Left renal pelvis (tissue), 4 donors: ENCODE measurements at regions not wholly inside any gene's neighbourhood (a gene's known extent, or its start where the extent isn't known, plus 50 kb on each side); places are given as distances from the start of the nearest gene placed in this dataset.

ENCODE experiments used
- DNase-seq, 4 donors: peaks; one replicate each; pipeline ENCODE4 v3.0.0-alpha.2; 2013; ENCODE audit warnings: low read depth in 4 of 4, low spot score in 3 of 4

- DNase-seq = no peak
Measured at GRCh38 chr3:176799675-176800074, 397.6 kb downstream of the TBL1XR1 start.

DNA sequence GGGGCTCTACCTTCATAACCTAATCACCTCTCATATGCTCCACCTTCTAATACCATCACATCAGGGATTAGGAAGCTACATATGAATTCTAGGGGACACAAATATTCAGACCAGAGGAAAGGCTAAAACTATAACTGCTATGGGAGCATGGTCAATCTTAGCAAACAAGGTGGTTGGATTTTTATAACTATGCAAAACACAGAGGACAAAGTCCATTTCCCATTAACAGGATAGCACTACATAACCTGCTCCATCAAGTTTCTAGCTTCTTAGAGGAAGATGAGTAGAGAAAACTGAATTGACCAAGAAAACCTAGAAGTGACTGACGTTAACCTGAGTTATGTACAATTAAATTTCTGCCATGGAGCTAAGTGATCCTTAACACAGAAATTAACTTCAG, 398.6 kb downstream of the TBL1XR1 start:
- no peak for DNase-seq

DNA sequence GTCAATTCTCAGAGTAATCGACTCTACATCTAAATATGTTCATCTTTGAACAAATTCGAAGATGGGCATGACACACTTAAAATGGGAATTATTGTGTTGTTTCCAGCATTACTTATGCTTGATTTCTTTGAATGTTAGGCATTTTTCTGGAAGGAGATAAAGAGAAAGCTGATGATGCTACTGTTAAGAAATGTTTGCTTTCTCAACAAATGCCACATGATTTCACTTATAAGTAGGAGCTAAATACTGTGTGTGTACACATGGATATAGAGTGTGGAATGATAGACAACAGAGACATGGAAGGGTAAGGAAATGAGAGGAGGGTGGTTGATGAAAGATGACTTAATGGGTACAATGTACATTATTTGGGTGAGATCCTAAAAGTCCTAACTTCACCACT, 400.9 kb downstream of the TBL1XR1 start:
- DNase-seq = no peak

DNA sequence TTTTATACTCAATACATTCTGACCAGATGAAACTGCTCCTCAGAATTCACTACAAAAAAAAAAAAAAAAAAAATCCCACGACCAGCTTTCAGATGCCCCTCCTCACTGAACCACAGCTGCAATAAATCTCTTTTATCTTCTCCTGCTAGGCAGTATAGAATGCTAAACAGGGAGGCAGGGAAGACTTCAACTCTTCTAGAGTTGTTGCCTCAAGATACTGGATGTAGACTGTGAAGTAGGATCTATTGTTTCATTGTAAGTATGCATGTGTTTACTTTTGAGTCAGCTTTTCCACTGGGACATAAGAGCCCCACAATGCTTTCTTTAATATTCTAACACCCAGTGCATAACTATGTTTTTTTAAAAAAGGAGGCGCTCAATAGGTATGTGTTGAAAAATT, 401.4 kb downstream of the TBL1XR1 start:
- peak in 2 of 4 donors; percentile 10 to 39 for DNase-seq

DNA sequence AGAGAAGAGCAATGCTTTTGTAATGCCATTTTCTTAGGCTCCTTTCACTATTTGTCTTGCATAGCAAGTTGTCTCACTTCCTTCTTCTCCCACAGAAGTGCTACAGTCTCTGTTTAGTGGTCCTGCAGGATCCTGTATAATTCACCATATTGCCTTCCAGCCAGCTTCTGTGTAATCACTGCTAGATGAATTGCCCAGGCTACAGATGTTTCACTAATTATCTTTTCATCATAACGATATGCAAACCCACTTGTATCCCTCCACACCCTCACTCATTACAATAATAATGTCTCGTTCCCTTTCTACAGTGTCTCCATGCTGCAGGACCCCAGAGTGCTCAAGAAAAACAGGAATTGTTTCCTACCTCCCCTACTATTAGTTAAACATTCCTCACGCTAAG, 402.9 kb downstream of the TBL1XR1 start:
- DNase-seq = no peak

GRCh38 chr3:176789947-176790346, 407.3 kb downstream of the TBL1XR1 start:
- no peak for DNase-seq

DNA sequence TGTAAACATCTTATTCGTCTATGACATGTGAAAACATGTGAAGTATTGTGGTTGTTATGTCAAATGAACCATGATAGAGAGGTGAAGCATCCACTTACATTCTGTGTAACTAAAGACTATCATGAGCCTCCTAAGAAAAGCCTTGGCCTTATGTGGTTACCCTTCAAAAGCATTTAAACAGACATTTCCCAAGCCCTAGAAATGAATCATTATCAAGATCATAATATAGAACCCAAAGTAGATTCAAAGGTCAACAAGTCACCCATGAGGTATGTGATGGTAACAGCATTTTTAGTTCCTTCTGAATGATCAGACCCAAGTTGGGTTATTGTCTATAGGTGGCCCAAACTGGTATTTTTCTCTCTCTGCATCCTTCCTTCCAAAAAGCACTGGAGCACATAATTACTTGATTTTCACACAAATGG, 408.0 kb downstream of the TBL1XR1 start:
- peak in 3 of 4 donors; percentile 10 to 37 (median 20) for DNase-seq

DNA sequence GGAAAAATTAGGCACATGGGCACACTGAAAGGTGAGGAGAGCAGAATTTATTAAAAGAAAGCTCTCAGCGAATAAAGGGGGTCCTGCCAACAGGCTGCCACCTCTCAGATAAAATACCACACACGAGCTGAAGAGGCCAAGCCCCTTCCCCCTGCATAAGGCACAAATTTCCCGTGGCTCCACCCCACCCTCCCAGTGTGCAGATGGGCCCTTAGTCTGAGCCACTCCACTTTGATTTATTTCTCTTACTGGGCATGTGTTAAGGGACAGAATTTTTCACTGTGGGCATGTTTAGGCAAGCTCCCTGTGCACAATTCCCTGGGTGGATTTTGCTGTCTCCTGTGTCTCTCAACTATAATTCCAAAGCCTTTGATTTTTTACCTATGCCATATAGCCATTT, 409.8 kb downstream of the TBL1XR1 start:
- DNase-seq = no peak

GRCh38 chr3:176785171-176785570, 412.1 kb downstream of the TBL1XR1 start:
- DNase-seq = no peak

GRCh38 chr3:176780766-176781165, 416.5 kb downstream of the TBL1XR1 start:
- no peak for DNase-seq

GRCh38 chr3:176776622-176777175, 420.6 kb downstream of the TBL1XR1 start:
- DNase-seq = no peak

DNA sequence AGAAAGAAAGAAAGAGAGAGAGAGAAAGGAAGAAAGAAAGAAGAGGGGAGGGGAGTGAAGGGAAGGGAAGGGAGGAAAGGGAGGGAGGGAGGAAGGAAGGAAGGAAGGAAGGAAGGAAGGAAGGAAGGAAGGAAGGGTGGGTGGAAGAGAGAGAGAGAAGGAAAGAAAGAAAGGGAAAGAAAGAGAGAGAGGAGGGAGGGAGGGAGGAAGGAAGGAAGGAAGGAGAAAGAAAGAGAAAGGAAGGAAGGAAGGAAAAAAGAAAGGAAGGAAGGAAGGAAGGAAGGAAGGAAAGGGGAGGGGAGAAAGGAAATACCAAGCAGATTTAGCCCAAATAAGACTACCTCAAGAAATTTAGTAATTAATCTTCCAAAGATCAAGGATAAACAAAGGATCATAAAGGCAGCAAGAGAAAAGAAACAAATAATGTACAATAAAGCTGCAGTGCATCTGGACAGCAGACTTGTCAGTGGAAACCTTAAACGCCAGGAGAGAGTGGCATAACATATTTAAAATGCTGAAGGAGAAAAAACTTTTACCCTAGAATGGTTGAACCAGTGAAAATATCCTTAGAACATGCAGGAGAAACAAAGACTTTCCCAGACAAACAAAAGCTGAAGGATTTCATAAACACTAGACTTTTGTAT, 427.6 kb downstream of the TBL1XR1 start:
- no peak for DNase-seq

DNA sequence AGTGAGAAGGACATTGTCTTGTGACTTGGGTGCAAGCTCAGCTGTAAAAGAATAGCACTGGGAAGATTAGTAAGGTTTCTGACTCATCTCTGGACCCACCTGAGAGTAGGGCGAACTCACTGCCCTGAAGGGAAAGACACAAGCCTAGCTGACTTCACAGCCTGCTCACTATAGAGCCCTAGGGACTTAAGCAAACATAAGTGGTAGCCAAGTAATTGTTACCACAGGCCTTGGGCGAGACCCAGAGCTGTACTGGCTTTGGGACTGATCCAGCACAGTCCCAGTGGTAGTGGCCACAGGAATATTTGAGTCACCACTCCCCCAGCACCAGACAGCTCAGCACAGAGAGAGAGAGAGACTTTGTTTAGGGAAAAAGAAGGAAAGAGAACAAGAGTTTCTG, 429.9 kb downstream of the TBL1XR1 start:
- DNase-seq = no peak

- no peak for DNase-seq
Measured at GRCh38 chr3:176766862-176767261, 430.4 kb downstream of the TBL1XR1 start.

DNA sequence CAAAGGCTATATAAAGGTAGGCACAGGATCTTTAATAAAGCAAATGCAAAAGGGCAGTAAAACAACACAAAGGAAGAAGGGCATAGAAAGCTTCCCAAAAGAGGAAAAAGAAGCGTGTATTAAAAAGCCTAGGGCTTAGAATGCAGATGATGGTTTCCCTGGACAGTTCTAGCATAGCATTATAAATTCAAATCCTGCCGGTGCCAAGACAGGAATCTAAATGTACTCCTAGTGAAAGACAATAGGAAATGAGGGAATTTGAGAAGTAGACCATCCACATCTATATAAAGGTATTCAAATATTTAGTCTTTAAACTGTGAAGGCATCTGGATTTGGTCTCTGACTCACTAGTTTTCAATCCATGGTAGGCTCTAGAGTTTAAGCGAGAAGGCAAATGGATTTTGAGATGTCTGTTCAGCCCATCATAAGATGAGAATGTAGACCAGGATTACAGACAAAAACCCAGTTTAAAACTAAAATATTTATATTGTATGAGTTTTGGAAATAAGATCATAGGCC, 431.8 kb downstream of the TBL1XR1 start:
- no peak for DNase-seq

DNA sequence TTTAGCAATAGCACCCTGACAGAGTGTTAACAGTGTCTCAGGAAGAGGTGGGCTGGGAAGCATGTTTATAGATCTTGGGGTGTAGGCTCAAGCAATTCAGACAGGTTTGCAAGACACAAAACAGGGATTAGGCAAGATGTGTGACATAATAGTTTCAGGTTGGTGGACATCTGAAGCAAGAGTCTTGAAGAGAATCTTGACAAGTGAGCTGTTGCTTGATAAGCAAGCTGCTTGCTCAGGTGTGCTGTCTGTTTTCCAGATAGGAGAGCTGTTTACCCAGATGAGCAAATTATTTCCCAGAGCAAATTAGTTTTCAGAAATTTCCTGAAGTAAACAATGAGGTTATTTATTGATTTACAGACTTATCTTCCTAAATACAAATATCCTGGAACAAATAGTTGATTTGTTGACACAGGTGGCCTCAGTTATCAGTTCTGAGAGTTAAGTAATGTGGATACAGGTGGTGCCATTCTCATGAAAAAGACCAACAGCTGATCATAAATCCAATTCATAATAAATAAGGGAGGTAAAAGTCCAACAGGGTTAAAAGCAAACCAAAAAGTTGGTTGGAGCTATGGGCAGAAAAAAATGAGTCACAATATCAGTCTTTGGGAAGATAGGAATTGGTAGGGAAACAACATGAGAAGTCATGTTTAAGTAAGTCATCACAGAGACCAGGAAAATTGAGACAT, 437.3 kb downstream of the TBL1XR1 start:
- no peak for DNase-seq

DNA sequence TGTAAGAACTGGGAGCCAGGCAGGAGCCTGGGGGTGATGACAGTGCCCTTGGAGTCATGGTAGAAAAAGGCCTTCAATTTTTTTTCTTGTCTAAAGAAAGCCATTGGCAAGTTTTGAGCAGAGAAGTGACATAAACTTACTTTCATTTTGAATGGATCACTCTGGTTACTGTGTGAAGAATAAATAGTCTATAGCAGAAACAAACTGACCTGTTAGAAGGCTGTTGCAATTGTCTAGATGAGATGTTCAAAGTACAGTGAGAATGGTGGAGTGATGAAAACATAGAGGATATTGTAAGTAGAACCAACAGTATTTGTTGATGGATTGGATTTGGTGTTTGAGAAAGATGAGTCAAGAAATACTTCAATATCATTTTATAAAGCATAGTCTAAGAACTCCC, 439.9 kb downstream of the TBL1XR1 start:
- no peak for DNase-seq

DNA sequence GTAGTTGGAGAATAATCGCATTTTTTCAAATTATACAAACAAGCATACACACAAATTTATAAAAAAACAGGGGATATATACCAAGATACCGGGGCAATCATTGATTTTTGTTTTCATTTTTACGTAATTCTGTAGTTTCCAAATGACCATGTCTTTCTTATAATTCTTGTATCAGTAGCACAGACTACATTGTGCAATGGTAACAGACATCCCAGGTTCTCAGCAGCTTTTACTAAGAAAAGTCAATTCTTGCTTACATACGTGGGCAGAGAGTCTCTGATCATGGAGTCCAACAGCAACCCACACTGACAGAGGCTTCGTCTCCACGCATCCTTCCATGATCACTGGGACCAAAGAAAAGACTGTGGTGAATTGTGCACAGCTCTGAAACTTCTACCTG, 441.3 kb downstream of the TBL1XR1 start:
- DNase-seq = no peak

DNA sequence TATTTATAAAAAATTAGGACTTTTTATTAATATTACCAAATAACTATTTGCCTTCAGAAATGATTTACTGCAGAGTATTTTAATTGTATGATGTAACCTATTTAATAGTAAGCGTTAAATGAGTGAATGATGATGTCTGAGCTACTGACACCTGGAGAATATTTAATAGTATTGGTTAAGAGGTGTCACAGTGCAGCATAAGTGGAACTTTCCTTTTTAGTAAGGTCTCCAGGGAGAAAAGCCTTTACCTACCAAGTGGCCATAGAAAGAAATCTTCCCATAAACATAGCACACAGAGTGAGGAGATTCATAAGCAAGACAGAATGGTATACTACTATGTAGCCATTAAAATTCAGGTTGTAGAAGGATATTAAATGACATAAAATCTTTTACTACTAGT, 441.7 kb downstream of the TBL1XR1 start:
- no peak for DNase-seq

GRCh38 chr3:176741664-176742047, 455.6 kb downstream of the TBL1XR1 start:
- DNase-seq = no peak

DNA sequence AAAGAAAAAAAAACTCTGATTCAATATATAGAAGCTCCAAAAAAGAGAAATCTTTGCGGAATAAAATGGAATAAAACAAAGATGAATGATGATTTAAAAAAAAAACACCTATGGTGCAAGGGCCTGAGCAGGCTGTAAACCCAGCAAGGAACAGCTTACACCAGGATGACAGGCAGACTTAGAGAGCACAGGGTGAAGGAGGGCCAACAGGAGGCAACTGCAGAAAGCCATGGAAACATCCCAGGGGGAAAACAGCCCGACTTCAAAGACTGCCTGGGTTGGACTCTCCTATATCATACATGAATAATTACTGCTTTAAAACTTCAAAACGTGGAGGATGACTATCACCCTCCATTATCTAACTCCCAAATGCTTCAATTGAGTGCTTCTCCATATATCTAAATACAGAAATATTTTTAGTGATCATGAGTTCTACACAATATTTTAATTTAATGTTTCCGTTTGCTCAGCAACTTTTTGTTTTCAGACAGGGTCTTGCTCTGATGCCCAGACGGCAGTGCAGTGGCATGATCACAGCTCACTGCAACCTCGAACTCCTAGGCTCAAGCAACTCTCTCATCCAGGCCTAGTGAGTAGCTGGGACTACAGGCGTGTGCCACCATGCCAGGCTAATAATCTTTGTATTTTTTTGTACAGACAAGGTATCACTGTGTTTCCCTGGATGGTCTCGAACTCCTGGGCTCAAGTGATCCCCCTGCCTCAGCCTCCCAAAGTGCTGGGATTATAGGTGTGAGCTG, 456.2 kb downstream of the TBL1XR1 start:
- DNase-seq = no peak
